ENCODE measurements at regions not wholly inside any gene's neighbourhood (a gene's known extent, or its start where the extent isn't known, plus 50 kb on each side); places are given as distances from the start of the nearest gene placed in this dataset.

- TF ChIP-seq CTCF (IDR thresholded peaks at IDR 0.05) (no peak), ZFX (IDR thresholded peaks at IDR 0.05; ENCODE audit: borderline replicate concordance) (no peak)
These were observed 411.1 kb upstream of the MPDZ start for GRCh38 chr9:13690595-13690994.
